ENCODE measurements at regions not wholly inside any gene's neighbourhood (a gene's known extent, or its start where the extent isn't known, plus 50 kb on each side); places are given as distances from the start of the nearest gene placed in this dataset.

- no peak for TF ChIP-seq CTCF (IDR thresholded peaks at IDR 0.05; ENCODE audit: insufficient read depth, low read depth, low read length, missing control alignments)
- no peak for DNase-seq (ENCODE audit: low read depth)
- H3K4me3 ChIP-seq (ENCODE audit: low read length), result no peak overlapping the region
These were observed 516.2 kb downstream of the ELAVL2 start for GRCh38 chr9:23309800-23310199.

DNA sequence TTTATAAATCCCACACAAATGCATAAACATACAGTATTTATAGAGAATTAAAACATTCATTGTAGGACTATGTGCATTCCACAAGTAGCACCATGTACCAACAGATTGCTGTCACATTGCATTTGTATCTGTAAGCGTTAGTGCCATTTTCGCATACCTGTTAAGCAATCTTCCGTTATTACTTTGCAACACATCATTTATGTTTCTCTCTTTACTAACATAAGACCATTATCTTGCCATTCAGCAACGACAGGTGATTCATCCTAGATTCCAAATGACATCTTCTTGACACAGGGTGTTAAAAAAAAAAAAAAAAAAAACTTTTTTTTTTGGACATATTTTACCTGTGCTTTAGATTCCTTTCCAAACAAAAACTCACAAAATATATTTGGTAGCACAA lies 511.8 kb downstream of the ELAVL2 start:
- no peak for TF ChIP-seq CTCF (IDR thresholded peaks at IDR 0.05; ENCODE audit: insufficient read depth, low read depth, low read length, missing control alignments)
- no peak for DNase-seq (ENCODE audit: low read depth)
- no peak overlapping the region for H3K4me3 ChIP-seq (ENCODE audit: low read length)

DNA sequence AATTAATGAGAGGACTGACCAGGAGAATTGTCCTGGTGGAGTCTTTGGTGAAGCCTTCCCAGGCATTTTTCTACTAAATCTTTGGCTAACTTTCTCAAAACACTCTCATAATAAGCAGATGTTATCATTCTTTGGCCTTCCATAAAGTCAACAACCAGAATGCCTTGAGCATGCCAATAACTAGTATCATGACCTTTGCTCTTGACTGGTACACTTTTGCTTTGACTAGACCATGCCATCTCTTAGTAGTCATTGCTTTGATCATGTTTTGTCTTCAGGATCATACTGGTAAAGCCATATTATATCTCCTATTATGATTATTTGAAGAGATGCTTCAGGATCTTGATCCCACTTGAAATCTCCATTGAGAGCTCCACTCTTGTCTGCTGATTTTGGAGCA lies 506.9 kb downstream of the ELAVL2 start:
- no peak for DNase-seq (ENCODE audit: low read depth)
- TF ChIP-seq CTCF (IDR thresholded peaks at IDR 0.05; ENCODE audit: insufficient read depth, low read depth, low read length, missing control alignments), result no peak

GRCh38 chr9:23321049-23321448 lies 505.0 kb downstream of the ELAVL2 start:
- no peak for TF ChIP-seq CTCF (IDR thresholded peaks at IDR 0.05; ENCODE audit: insufficient read depth, low read depth, low read length, missing control alignments)
- no peak overlapping the region for H3K4me3 ChIP-seq (ENCODE audit: low read length)
- no peak for DNase-seq (ENCODE audit: low read depth)

More for the DNA sequence above, 506.9 kb downstream of the ELAVL2 start:
- H3K4me3 ChIP-seq (ENCODE audit: low read length), result no peak overlapping the region

DNA sequence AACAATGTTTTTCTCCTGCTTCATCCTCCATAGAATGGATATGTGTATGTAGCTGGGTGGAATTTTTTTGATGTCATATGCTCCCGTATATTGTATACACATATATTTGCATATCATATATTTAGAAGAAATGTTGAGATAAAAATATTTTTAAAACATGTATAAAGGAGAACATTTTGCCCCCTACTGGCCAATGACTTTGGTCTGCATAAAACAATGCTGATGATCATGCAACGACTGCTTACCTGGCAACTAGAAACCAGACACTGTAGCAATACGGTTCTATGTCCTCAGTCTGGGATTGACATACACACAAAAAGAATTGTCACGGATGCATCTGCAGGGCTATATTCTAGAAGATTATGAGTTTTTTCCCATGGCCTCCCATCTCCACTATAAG lies 503.6 kb downstream of the ELAVL2 start:
- DNase-seq (ENCODE audit: low read depth), result peak; percentile 25
- TF ChIP-seq CTCF (IDR thresholded peaks at IDR 0.05; ENCODE audit: insufficient read depth, low read depth, low read length, missing control alignments), result peak; percentile 32
- no peak overlapping the region for H3K4me3 ChIP-seq (ENCODE audit: low read length)

- no peak overlapping the region for H3K4me3 ChIP-seq (ENCODE audit: low read length)
- no peak for TF ChIP-seq CTCF (IDR thresholded peaks at IDR 0.05; ENCODE audit: insufficient read depth, low read depth, low read length, missing control alignments)
- DNase-seq (ENCODE audit: low read depth), result no peak
These were observed 501.5 kb downstream of the ELAVL2 start for GRCh38 chr9:23324511-23324910.

GRCh38 chr9:23326597-23326996 lies 499.4 kb downstream of the ELAVL2 start:
- DNase-seq (ENCODE audit: low read depth), result no peak
- TF ChIP-seq CTCF (IDR thresholded peaks at IDR 0.05; ENCODE audit: insufficient read depth, low read depth, low read length, missing control alignments), result no peak
- H3K4me3 ChIP-seq (ENCODE audit: low read length), result no peak overlapping the region
